ENCODE measurements at regions not wholly inside any gene's neighbourhood (a gene's known extent, or its start where the extent isn't known, plus 50 kb on each side); places are given as distances from the start of the nearest gene placed in this dataset.

DNA sequence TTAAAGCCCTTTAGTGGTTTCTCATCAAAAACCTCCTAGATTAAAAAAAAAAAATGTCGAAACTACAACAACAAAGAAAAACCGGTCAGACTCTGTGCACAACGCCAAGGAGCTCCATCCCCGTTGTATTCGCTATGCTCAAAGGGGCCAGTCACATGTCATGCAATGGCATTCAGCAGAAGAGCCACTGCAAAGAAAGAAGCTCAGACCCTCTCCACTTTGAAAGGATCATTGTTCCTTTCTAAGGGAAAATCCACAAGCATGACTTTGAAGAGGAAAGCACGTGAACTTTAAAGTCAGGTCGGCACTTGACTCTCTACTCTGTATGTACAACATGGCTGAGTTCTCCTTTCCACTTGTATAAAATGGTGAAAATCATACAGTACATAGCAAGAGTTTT is 655.6 kb downstream of the ETS1 start:
- no peak for FAIRE-seq

- no peak for FAIRE-seq
These were observed 660.6 kb downstream of the ETS1 start for GRCh38 chr11:127926721-127927120.

GRCh38 chr11:127925475-127925874 is 661.9 kb downstream of the ETS1 start:
- no peak for FAIRE-seq

GRCh38 chr11:127919206-127920000 is 668.0 kb downstream of the ETS1 start:
- FAIRE-seq, result no peak

GRCh38 chr11:127902382-127902781 is 685.0 kb downstream of the ETS1 start:
- FAIRE-seq, result no peak

DNA sequence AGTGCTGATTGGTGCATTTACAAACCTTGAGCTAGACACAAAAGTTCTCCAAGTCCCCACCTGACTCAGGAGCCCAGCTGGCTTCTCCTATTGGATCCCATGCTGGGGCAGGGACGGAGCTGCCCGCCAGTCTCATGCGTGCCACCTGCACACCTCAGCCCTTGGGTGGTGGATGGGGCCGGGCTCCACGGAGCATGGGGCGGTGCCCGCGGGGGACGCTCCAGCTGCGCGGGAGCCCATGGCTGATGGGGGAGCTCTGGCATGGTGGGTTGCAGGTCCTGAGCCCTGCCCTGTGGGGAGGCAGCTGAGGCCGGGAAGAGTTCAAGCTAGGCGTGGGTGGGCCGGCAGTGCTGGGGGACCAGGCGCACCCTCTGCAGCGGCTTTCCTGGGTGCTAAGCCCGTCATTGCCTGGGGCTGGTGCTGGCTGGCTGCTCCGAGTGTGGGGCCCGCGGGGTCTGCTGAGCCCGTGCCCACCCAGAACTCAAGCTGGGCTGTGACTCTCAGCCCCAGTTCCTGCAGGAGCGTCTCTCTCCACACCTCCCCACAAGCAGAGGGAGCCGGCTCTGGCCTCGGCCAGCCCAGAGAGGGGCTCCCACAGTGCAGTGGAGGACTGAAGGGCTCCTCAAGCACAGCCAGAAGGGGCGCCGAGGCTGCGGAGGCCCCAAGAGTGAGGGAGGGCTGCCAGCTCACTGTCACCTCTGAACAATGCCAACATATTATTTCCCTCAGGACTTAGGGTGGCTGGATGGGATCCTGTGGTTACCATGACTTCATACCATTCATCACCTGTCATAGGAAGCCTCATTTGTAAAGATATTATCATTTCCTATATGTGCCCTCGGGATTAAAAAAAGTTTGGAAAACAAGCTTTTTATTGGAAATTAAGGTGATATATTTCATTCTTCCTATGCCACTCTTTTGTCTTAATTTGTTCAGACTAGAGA is 688.7 kb downstream of the ETS1 start:
- no peak for FAIRE-seq

DNA sequence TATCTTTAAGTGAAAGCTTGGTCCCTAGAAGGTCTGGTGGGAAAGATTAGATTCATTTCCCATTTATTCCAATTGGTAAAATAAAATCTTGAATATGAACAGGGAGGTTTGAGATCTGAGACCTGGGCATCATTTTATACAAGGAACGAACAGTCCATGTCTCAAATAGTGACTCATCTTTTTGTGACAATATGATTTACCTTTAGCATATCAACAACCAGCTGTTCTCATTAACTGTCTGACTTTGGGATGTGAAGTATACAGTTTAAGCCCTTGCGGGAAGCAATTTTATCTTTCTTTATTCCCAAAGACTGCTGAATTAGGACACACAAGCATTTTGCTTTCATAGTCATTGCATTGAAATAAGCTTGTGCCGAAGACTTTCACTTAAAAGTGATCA is 691.6 kb downstream of the ETS1 start:
- FAIRE-seq, result no peak

GRCh38 chr11:127894316-127894715 is 693.0 kb downstream of the ETS1 start:
- FAIRE-seq, result no peak

GRCh38 chr11:127890030-127890615 is 697.2 kb downstream of the ETS1 start:
- no peak for FAIRE-seq

DNA sequence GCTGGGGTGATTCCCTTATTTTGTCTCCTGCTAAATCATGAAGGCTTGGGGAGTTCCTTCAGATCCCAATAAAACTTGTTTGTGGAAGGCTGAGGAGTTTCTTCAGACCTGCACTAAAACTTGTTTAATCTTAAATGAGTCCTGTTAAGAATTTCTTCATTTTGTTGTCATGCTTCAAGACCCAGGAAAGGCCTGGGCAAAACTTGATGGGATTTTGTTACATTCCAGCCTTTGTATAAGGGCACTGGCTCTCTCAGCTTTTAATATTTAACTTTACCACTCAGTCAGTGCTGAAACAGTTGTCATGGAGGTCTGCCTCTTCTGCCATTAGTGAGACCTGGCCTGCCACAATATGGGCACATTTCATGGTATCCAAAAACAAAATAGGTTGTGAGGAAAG is 699.0 kb downstream of the ETS1 start:
- FAIRE-seq, result no peak

DNA sequence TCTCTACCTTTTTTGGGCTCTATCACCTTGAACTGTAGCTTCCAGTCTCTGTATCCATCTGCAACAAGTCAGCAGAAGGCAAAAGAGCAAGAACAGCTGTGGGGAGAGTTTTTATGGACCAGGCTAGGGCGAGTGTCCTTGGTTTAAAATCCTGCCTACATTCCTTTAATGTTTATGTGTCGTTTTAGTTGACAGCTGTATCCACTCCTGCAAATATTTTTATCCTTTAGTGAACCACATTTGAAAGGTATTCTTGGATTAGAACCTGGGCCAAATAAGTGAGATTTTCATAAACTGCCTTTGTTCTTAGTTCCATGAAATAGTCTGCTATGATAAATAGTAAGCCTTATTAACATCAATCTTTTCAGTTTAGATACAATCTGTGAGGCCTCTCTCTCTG is 712.2 kb downstream of the ETS1 start:
- FAIRE-seq, result no peak

GRCh38 chr11:127873478-127873877 is 713.9 kb downstream of the ETS1 start:
- FAIRE-seq, result no peak

GRCh38 chr11:127866109-127866508 is 721.2 kb downstream of the ETS1 start:
- no peak for FAIRE-seq

DNA sequence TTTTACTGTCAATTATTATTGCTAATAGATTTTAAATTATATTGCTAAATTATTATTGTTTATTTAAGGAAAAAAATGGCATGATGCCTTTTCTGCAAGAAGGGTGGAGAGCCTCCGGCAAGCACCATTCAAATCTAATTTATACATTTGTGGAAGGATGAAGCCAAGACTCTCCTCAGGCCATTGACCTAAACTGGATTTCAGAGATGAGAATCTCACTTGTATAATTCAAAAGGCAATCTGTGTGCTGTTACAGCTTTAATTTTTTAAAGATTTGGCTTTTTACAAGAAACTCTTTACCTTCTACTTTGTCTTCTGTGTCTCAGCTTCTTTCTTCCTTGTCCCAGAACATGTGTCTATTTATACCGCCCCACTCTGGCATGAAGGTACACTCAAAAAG is 722.5 kb downstream of the ETS1 start:
- FAIRE-seq, result no peak

DNA sequence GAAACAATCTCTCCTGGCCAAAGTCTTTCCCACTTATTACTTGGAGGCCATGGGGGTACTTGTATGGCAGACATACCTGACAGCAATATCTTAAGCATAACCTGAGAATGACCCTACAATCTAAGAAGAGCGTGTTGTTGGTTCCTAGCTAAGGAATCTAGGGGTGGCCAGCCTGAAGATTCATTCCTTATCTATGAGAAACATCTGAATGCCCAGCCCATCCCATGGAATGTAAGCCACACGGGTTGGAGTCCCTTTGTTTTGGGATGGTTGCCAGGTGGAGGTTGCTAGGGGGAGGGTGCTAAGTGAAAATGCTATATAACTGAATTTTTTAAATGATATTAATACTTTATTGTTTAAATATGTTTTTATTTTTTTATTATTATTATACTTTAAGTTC is 725.0 kb downstream of the ETS1 start:
- no peak for FAIRE-seq

- FAIRE-seq, result no peak
These were observed 727.4 kb downstream of the ETS1 start for GRCh38 chr11:127859941-127860354.

GRCh38 chr11:127844876-127845275 is 742.5 kb downstream of the ETS1 start:
- FAIRE-seq, result no peak

DNA sequence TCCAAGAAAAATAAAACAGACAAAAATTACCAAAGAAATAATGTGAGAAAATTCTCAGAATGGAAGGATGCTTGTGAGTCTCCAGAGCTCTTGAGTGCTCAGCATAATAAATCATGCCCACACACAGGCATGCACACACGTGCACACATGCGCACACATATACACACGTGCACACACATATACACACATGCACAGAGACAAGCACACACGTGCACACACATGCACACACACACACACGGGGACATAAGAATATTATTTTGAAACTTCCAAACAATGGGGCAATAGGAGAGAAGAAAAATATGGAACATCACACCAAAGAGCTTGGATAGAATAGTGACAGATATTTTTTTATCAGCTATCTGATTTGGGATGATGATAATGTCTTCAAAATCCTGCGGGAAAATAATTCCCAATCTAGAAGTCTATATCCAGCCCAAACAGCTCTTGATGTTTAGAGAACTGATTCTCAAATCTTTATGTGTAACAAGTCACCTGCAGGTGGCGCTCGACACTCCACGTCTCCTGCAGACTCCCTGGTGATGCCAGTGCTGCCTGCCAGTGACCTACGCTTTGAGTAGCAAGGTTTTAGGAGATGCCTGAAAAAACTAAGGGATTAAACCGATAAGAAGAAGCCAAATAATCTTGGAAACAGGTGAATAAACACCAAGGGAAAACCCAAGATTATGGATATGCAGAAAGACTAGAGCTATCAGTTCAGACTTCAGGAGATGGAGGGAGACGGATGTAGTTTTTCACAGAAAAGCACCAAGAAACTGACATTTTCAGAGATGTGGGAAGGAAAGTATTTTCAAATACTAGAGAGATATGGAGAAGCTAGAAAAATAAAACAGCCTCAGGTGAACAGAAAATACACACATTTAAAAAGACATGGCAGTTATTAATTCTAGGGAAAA is 743.6 kb downstream of the ETS1 start:
- no peak for FAIRE-seq

DNA sequence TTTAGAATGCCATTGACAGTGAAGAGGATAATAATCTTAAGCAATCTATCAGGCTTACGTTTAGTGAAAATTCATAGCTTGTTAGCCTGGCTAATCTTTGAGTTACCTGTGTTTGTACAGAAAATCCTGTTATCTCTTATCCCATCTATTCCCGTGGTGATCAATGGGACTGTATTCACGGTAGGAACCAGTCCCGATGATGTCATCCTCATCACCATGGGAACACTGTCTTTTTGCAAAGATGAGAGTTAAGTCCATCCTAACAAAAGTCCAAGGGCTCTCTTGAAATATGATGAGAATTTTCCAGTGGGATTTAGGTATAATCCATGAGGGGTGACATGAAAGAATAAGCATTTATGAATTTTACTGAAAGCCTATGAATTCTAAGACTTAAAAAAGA is 762.2 kb downstream of the ETS1 start:
- FAIRE-seq, result no peak

GRCh38 chr11:127818625-127819024 is 768.7 kb downstream of the ETS1 start:
- no peak for FAIRE-seq

DNA sequence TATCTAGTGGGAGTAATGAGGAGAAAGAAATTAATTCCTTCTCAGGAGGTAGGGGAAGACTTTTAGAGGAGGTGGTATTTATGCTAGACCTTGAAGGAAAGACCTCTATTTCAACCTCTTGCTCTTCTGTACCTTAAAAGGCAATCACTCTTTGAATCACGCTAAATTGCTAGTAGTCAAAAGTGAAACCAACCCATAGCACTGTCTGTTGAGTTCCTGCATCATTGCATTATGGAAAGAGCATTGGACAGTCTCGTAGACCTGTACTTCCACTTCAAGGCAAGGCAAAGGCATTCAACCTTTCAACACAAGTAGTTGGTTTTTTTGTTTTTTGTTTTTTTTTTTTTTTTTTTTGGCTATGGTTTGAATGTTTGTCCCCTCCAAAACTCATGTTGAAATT is 770.4 kb downstream of the ETS1 start:
- FAIRE-seq, result no peak

DNA sequence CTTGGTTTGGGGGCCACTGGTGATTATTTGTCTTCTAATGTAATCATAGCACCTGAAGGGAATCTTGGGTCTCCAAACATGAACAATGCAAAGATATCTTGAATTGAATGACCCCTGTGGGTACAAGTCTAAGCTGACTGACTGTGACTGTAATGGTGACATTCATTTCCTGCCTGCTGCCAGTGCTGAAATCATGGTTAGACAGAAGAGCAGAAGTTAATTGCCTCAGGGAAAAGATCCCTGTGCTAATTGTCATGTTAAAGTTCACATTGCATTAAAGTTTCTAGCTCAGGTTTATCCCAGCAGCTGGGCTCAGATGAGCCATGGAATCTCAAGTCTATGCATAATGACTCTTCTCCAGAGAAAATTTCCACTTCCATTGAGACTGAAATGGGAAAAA is 772.0 kb downstream of the ETS1 start:
- no peak for FAIRE-seq
